Ishikawa (cell line): ENCODE measurements at regions not wholly inside any gene's neighbourhood (a gene's known extent, or its start where the extent isn't known, plus 50 kb on each side); places are given as distances from the start of the nearest gene placed in this dataset.

Experiments used
- CEBPB ChIP-seq: IDR thresholded peaks from 2 replicates; pipeline ENCODE4 v1.6.1; 2012
- CREB1 ChIP-seq: IDR thresholded peaks from 2 replicates; pipeline ENCODE4 v1.6.1; 2012; ENCODE audit warnings: low read depth
- EGR1 ChIP-seq: IDR thresholded peaks from 2 replicates; pipeline ENCODE4 v1.6.1; 2012
- EP300 ChIP-seq: IDR thresholded peaks from 2 replicates; pipeline ENCODE4 v1.6.1; 2012; ENCODE audit warnings: borderline replicate concordance
- FOXM1 ChIP-seq: IDR thresholded peaks from 2 replicates; pipeline ENCODE4 v1.6.1; 2012; ENCODE audit warnings: low read depth, borderline replicate concordance
- NFIC ChIP-seq: IDR thresholded peaks from 2 replicates; pipeline ENCODE4 v1.6.1; 2012
- RAD21 ChIP-seq: IDR thresholded peaks from 2 replicates; pipeline ENCODE4 v1.6.1; 2012; ENCODE audit warnings: low read depth
- TAF1 ChIP-seq: IDR thresholded peaks from 2 replicates; pipeline ENCODE4 v1.6.1; 2012; ENCODE audit warnings: low read depth, mild to moderate bottlenecking
- TCF12 ChIP-seq: IDR thresholded peaks from 2 replicates; pipeline ENCODE4 v1.6.1; 2012; ENCODE audit warnings: low read depth
- TEAD4 ChIP-seq: IDR thresholded peaks from 2 replicates; pipeline ENCODE4 v1.6.1; 2012
- YY1 ChIP-seq: IDR thresholded peaks from 2 replicates; pipeline ENCODE4 v1.6.1; 2012; ENCODE audit warnings: low read depth
- ZBTB7A ChIP-seq: IDR thresholded peaks from 2 replicates; pipeline ENCODE4 v1.6.1; 2012; ENCODE audit warnings: low read depth
- TF ChIP-seq, protein P1 (sequence below): IDR thresholded peaks from 2 replicates; pipeline ENCODE4 v1.6.1; 2012
- TF ChIP-seq, protein P2 (sequence below): IDR thresholded peaks from 2 replicates; pipeline ENCODE4 v1.6.1; 2012
- TF ChIP-seq, protein P3 (sequence below): IDR thresholded peaks from 2 replicates; pipeline ENCODE4 v1.6.1; 2012; ENCODE audit warnings: low read depth, mild to moderate bottlenecking

GRCh38 chr17:65305116-65305515 lies 167.9 kb downstream of the RGS9 start:
- TF ChIP-seq, protein P1, sequence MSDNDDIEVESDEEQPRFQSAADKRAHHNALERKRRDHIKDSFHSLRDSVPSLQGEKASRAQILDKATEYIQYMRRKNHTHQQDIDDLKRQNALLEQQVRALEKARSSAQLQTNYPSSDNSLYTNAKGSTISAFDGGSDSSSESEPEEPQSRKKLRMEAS: no peak
- no peak for TF ChIP-seq EGR1
- TF ChIP-seq YY1: no peak
- TF ChIP-seq CEBPB: no peak
- no peak for TF ChIP-seq TAF1
- TF ChIP-seq, protein P2, sequence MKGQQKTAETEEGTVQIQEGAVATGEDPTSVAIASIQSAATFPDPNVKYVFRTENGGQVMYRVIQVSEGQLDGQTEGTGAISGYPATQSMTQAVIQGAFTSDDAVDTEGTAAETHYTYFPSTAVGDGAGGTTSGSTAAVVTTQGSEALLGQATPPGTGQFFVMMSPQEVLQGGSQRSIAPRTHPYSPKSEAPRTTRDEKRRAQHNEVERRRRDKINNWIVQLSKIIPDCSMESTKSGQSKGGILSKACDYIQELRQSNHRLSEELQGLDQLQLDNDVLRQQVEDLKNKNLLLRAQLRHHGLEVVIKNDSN: no peak
- no peak for TF ChIP-seq RAD21
- TF ChIP-seq, protein P3, sequence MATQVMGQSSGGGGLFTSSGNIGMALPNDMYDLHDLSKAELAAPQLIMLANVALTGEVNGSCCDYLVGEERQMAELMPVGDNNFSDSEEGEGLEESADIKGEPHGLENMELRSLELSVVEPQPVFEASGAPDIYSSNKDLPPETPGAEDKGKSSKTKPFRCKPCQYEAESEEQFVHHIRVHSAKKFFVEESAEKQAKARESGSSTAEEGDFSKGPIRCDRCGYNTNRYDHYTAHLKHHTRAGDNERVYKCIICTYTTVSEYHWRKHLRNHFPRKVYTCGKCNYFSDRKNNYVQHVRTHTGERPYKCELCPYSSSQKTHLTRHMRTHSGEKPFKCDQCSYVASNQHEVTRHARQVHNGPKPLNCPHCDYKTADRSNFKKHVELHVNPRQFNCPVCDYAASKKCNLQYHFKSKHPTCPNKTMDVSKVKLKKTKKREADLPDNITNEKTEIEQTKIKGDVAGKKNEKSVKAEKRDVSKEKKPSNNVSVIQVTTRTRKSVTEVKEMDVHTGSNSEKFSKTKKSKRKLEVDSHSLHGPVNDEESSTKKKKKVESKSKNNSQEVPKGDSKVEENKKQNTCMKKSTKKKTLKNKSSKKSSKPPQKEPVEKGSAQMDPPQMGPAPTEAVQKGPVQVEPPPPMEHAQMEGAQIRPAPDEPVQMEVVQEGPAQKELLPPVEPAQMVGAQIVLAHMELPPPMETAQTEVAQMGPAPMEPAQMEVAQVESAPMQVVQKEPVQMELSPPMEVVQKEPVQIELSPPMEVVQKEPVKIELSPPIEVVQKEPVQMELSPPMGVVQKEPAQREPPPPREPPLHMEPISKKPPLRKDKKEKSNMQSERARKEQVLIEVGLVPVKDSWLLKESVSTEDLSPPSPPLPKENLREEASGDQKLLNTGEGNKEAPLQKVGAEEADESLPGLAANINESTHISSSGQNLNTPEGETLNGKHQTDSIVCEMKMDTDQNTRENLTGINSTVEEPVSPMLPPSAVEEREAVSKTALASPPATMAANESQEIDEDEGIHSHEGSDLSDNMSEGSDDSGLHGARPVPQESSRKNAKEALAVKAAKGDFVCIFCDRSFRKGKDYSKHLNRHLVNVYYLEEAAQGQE: no peak
- no peak for TF ChIP-seq FOXM1
- TF ChIP-seq ZBTB7A: no peak
- TF ChIP-seq CREB1: no peak
- no peak for TF ChIP-seq TCF12
- TF ChIP-seq EP300: no peak
- TF ChIP-seq TEAD4: no peak
- TF ChIP-seq NFIC: no peak

DNA sequence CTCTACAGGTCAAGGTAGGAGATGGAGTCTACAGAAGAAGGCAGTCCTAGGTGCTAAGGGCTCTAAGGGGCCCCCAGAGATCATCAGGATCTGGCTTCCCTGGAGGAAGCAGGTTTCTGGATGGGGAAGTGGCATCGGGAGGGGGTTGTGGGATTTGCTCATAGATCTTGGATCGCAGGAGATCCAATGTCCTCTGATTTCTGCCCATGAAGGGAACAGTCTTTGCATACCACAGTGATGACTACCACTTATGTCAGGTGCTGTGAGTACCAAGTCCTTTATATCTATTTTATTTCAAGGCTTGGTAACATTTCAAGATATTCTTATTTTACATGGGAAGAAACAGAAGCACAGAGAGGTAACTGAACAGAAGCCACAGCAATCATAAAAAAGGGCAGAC lies 164.0 kb downstream of the RGS9 start:
- TF ChIP-seq TCF12 (no peak), FOXM1 (no peak), RAD21 (no peak), TAF1 (no peak), YY1 (no peak), EGR1 (no peak), EP300 (no peak), ZBTB7A (no peak), NFIC (no peak), CEBPB (no peak), TEAD4 (no peak), CREB1 (no peak)
- TF ChIP-seq, protein P3: no peak
- TF ChIP-seq, protein P1: no peak
- TF ChIP-seq, protein P2: no peak

- no peak for TF ChIP-seq ZBTB7A
- TF ChIP-seq TCF12: no peak
- no peak for TF ChIP-seq EGR1
- no peak for TF ChIP-seq TEAD4
- TF ChIP-seq, protein P2: no peak
- no peak for TF ChIP-seq CREB1
- no peak for TF ChIP-seq EP300
- no peak for TF ChIP-seq RAD21
- TF ChIP-seq, protein P1: no peak
- TF ChIP-seq FOXM1: no peak
Measured at GRCh38 chr17:65297916-65298315, 160.7 kb downstream of the RGS9 start.

- TF ChIP-seq, protein P1: no peak
- TF ChIP-seq FOXM1 (no peak), TAF1 (no peak), NFIC (no peak), TEAD4 (no peak), EGR1 (no peak), CREB1 (no peak), YY1 (no peak), CEBPB (no peak), RAD21 (no peak), TCF12 (no peak), ZBTB7A (no peak), EP300 (no peak)
- TF ChIP-seq, protein P2: no peak
Measured at GRCh38 chr17:65297384-65297783, 160.2 kb downstream of the RGS9 start.
